GM21737 (cell line): ENCODE measurements at regions not wholly inside any gene's neighbourhood (a gene's known extent, or its start where the extent isn't known, plus 50 kb on each side); places are given as distances from the start of the nearest gene placed in this dataset.

Experiments used
- ATAC-seq: cut with Tn5 transposase; IDR thresholded peaks from one replicate; pipeline ENCODE4 v1.9.1; 2021; ENCODE audit warnings: mild to moderate bottlenecking, moderate library complexity; ENCODE audit not compliant: unreplicated experiment

DNA sequence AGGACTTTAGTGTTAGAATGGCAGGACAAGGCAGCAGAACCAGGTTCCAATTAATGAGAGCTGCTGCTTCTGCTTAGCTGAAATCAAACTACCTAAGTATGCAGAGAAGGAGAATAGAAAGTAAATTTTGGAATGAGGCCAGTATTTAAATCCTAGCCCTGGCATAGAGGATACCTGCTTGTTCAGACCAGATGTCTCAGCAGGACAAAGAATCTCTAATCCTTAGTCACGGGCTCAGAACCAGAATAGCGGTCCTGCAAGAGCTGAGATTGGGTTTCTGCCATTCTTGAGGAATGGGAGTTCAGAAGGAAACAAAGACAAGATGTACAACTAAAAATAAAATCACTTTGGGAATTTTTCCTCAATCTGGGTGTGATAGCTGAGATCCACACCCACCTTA lies 550.8 kb upstream of the TMEM132C start:
- no peak for ATAC-seq

DNA sequence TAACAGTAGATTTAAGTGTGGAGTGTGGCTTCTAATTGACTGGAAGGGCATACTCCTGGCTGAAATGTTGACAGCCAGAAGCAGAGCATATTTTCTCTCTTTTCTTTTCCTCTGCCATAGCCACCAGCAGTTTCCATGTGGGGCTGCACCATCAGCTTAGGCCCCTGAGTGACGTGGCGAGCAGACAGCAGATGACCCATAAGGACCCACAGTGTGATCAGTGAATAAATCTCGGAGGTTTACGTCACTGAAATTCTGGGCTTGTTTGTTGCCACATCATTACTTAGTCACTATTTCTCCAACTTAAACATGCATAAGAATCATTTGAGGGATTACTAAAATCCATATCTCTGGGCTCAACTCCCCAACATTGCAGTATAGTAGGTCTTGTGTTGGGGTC lies 549.7 kb upstream of the TMEM132C start:
- no peak for ATAC-seq

DNA sequence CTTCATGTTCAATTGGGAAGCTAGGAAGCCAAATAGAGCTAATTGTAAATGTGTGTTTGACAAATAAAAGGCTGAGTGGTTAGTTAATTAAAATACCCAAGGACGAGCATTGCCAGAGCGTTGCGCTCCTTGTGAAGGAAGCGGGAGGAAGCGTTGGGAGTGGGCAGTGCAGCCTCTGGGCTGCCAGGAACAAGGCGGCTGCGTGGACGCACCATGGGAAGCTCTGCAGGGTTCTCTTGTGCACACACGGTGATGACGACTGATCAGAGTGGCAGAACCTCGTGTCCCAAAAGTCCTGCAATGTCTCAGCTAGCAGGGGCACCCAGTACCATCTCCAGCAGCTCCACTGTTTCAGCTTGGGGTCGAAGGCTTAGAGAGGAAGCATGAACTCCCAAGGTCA lies 546.6 kb upstream of the TMEM132C start:
- ATAC-seq, result no peak

DNA sequence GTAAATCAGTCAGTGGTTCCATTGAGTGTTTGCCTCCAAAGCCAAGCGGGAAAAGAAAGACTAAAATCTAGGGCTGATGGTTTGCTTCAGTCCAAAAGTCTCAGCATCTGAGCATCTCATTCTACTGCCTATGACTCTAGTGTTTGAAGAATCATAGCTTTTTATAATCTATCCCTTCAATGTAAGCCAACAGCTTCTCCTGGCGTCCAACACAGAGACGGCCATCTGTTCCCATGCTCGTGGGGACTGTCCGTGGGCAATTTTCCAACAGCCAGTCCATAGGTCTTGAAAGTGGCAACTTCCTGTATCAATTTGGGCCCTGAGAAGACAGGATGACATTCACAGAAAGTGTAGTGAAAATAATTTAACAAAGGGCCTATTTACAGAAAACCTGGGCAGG lies 544.4 kb upstream of the TMEM132C start:
- no peak for ATAC-seq

DNA sequence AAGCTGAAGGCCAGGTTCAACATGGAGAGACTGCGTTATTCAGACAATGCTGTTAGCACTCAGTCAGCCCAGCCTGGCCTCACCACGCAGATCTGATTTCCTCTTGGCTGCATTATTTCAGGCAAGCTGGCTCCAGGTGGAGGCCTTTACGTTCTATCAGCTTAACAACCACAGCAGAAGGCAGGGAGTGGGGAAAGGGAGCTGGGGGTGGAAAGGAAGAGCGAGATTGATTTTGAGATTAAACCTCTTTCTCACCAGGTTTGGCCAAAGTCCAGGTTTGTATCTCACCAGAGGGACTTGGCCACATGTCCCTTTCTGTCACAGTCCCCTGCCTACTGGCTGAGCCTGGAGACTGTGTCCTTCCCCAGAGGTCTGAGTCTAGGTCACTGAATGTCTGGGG lies 543.7 kb upstream of the TMEM132C start:
- ATAC-seq, result no peak

DNA sequence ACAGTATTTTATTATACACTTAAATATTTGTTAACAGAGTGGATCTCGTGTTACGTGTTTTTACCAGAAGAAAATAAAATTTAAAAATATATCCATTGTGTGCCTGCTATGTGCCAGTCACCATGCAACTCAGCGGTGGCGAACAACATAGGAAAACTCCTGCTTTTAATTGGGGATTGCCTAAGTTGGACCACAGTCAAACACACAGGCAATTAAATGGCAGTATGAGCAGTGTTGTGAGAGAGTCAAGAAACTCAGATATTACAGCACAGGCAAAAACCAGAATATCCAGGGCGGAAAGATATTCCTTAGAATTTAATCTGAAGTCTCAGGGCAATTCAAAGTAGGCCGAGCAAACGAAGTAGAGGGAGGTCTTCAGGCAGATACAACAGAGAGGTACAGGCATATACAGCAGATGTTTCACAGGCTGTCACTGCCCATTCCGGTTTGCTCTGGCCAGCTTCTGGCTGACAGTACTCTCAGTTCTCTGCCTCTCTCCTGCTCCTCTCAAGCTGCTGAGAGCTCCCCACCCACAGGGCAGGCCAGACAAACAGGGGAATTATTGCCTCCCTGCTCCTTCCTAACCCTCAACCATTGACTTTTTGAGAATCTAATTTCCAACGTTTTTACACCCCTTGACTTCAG lies 540.2 kb upstream of the TMEM132C start:
- no peak for ATAC-seq

DNA sequence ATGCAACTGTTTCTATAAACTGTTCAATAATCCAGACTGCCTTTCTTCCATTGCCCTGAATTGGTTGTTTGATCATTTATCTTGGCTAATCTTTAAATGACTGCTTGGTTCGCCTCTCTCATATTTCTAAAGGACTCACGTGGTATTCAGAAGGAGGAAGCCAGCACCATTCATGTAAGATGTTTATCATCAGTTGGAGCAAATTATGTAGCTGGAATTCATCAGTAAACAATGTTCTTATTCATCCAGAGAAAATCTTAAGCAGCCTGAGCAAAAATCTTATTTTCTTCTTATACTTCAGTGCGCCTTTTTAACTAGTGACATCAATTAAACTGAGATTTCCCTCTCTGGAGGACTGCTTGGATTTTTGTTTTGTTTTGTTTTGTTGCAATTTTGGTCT lies 538.7 kb upstream of the TMEM132C start:
- no peak for ATAC-seq

DNA sequence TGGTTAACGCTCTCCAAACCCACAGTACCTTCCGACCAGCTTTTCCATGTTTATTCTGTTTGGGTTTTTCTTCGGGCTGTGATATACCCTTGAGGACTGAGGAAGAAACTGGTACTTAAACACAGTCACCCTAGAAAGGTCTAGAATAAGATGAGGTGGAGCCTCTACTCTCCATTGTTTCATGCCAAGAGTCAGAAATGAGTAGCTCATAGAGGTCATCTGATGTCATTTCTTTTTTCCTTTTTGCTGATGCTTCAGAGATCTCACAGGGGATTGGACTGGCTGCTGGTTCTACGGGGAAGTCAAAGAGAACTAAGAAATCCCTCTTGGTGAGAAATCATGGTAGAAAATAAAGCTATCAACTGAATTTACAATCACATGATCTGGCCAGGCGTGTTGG lies 538.2 kb upstream of the TMEM132C start:
- no peak for ATAC-seq

DNA sequence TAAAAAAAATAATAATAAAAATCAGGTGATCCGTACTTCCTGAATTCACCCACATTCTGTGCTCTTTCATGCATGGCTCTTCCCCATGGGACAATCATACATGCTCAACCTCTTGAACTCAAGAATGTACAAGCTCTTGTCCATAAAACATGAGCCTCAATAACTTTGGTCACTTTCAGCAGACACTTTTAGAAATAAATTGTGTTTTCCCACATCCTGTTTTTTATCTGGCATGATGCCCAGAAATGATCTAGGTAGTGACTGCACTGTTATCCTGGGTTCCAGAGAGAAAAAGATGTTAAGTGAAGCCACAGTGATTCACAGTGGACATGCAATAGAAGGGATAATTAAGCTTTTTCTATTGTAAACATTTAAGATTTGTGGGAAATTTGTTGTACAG lies 537.6 kb upstream of the TMEM132C start:
- no peak for ATAC-seq

DNA sequence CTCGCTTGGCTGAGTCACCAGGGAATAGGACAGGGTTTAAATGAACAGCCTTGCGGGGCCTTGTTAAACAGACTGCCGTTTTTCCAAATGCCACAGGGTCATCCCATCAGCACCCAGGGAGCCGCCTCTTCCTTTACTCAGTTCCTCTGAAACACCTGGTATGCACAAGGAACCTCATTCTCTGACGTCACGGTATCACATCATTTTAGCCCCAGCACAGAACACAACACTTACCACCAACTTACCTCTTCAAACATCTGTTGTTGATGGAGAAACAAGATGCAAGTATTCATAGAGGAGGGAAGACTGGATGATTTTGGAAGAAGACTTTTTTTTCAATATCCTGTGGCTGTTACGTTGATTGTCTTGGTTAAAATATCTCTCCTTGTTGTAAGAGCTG lies 535.3 kb upstream of the TMEM132C start:
- ATAC-seq, result no peak

DNA sequence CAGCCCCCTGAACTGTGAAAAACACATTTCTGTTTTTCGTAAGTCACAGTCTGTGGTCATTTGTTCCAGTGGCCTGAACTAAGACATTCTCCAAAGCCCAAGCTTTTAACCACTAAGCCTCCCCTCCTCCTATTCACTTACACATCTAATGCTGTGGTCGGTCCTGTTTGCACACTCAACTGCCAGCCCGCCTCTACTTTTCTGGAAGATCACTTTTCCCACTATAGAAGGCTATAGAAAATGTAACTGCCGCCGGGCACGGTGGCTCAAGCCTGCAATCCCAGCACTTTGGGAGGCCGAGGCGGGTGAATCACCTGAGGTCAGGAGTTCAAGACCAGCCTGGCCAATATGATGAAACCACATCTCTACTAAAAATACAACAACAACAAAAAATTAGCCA lies 524.7 kb upstream of the TMEM132C start:
- ATAC-seq, result no peak

DNA sequence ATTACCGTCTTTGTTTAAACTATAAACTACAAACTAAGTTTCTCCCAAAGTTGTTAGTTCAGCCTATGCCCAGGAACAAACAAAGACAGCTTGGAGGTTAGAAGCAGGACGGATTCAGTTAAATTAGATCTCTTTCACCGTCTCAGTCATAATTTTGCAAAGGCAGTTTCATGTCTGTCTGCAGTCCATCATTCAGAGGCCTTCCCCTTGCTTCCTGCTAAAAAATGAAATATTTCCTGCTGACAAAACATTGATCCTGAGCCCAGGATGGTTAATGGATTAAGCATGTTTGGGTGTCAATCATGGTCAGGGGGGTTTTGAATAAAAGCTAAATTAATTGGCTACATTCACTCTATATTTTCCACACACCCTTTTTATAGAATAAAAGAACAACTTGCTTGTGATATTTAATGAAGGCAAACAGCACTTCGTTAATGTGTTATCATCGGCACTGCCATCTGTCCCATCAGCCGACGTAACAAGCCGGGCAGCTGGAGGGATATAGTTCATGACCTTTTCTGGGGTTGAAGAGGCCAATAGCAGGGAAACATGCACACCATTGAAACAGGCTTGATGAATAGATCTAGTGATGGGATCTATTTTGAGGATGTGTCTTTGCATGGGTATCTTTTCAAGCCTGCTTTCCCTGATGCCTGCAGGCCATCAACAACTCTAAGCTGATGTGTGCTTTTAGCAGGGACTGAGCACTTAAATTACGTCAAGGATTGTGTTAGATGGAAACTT lies 521.3 kb upstream of the TMEM132C start:
- no peak for ATAC-seq

DNA sequence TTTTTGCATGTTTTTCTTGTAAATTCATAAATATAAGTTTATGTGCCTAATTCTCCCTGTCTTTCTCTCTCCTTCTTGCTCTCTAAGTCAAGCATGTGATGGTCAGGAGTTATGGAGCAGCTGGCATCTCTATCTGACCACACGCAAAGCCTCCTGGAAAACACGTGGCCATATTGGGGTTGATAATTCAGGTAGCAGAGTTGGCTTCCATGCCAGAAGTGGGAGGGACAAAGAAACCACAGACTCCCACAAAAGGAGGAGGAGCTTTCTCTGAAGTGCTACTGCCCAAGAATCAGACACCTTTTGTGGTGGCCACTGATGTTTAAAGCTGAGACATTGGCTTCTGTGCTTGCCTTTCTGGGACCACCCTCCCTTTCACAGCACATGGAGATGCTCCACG lies 517.6 kb upstream of the TMEM132C start:
- no peak for ATAC-seq

DNA sequence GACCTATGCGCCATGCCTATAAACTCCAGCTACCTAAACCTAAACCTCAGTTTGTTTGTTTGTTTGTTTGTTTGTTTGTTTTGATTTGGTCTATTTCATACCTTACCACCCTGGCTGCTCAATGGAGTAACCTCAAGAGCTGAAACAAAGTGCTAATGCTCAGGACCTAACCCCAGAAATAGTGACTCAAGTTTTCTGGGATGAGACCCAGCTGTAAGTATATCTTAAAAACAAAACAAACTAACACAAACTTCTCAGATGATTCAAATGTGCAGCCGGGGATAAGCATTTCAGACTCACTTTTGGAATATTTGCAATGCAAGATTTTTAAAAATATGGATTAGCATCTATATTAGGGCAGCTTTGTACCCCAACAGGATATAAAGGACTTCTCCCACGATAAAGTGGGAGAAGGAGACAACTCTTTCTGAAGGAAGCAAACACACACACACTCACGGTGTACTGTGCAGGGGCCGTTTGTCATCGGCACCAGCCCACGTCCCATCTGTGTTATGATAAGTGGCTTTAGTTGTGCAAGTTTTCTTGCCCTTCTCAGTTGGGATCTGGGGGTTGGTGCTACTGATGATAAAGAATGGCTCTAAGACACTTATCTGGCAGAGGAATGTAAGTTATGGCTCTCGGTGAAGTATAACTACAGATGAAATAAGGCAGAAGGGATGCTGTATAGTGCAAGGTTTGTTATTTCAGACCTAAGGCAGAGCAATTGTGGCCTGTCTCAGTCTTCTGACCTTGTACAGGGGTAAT lies 516.7 kb upstream of the TMEM132C start:
- ATAC-seq, result no peak

DNA sequence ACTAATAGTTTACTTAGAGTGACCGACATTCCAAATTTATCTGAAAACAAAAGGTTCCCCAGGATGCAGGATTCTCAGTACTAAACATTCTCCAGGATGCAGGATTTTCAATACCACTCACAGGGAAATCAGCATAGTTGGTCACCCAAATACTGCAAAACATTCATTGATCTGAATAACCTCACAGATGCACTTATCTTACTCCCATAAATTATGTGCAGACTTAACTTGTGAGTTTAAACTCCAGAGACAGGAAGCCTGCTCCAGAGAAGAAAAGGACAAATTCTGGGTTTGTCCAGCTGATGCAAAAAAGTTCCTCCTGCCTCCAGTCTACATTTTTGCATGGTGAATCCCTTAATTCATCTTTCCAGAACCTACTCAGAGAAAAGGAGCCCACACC lies 514.2 kb upstream of the TMEM132C start:
- ATAC-seq, result no peak

DNA sequence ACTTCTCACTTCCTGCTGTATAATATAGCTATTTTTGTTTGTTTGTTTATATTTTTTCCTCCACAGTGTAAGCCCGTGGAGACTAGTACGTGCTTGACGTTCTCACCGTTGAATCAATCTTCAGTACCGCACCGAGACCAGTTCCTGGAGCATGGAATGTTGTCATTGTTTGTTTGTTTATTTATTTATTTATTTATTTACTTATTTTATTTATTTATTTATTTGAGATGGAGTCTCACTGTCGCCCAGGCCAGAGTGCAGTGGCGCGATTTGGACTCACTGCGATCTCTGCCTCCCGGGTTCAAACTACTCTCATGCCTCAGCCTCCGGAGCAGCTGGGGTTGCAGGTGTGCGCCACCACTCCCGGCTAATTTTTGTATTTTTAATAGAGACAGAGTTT lies 506.6 kb upstream of the TMEM132C start:
- ATAC-seq, result no peak

DNA sequence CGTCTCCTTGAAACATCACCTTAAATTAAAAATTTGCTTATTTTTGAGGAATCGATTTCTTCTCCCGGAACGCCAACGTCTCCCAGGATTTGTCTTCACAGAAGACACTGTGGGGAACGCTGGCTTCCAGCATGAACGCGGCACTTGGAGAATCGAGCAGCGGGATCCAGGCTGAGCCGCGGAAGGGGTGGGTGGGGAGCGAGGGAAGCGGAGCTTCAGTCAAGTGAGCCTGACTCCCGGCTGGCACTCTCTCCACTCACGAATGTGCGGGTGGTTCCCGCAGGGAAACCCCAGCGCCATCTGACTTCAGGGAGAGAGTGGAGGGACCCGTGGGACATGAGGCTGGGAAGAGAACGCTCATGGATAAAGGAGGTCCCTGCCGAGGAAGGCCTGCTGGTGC lies 506.0 kb upstream of the TMEM132C start:
- ATAC-seq, result no peak

DNA sequence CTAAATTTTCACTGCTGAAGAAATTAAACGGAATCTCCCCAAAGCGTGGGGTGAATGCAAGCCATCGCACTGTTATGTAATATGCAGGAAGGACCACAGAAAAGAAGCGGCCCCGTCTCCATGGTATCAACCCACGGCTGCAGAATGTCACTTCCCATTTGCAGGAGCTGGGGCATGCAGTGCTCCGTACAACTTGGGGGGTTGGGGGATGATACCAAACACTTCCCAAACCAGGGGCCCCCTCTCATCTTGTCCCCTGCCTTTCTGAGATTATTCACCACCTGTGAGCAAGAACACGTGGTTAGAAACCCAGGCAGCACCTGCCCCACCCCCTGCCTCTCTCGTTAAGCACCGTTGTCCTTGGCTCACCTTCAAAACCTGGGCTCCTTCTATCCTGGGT lies 505.1 kb upstream of the TMEM132C start:
- no peak for ATAC-seq

DNA sequence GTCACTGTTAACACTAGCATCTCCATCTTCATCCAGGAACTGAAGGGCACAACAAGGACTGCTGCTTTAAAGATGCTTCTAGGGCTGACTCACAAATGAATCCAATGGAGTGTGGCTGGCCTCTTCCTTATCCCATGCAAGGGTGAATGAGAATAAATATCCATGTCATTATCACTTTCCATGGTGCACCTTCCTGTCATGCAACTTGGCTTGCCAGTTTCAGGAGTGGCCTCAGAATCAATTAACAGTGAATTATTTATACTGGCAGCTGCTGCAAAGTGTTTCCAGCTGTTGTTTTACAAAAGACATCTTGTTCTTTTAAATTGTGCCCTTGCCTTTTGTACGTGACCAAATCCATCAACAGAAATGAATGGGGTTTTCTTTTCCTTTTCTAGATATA lies 499.3 kb upstream of the TMEM132C start:
- no peak for ATAC-seq

DNA sequence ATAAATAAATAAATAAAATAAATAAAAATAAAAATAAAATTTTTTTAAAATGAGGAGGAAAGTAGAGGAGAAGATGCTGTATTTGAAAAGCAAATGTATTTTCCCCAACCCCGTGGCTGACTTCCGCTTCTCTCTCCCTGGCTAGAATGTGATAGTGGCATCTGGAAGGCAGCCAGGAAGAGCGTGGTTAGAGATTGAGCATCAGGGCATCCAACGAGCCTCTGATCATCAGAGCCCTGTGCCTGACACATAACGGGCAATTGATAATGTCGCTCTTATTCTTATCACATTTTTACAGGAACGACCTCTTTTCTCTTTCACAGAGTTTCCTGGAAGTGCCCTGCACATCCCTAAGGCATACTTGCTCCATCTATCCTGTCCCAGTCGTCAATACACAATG lies 496.9 kb upstream of the TMEM132C start:
- ATAC-seq, result no peak

DNA sequence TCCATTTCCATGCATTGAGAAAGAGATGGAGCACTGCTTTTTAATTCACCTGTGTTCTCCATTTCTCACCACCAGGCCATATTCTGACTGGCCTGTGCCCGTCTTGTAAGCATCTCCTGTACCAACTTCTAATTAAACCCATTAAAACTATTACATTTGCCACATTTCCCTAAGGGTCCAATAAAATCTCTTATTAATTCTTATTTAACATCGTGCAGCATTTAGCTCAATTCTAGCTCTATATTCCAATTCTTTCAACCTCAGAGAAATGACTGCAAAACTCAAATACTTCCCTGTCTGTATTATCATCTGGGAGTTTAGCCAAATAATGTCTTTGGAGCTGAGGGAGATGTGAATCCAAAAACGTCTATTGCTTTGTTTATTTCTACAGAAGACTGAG lies 495.4 kb upstream of the TMEM132C start:
- no peak for ATAC-seq

DNA sequence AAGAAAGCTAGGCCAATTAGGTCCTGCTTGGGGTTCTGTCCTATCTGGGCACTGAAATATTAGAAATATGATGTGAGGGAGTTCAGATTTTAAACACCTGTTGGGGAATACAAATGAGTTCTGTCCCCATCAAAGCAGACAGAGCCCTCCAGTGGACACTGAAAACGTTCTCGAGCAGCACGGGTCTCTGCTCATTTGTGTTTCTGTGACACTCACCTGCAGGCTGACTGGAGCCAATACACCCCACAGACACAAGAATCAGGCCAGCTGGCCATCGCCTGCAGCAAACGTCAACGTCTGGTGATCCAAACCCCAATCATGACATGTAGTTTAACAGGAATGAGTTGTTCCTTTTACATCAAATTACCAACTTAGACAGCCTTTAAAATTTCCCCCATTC lies 493.4 kb upstream of the TMEM132C start:
- ATAC-seq, result no peak
